K562 (cell line): ENCODE measurements at regions not wholly inside any gene's neighbourhood (a gene's known extent, or its start where the extent isn't known, plus 50 kb on each side); places are given as distances from the start of the nearest gene placed in this dataset.

Experiments used
- CSDE1 ChIP-seq, 2 experiments: fragments of 450-650 bp; IDR thresholded peaks; 2 replicates each; pipeline ENCODE4 v1.6.1; 2016; ENCODE audit warnings: mild to moderate bottlenecking in 1 of 2
- TF ChIP-seq, protein P1 (sequence below): fragments of 250-450 bp; sonication (Bioruptor Pico); IDR thresholded peaks from 2 replicates; pipeline ENCODE4 v1.4.0; 2020
- TF ChIP-seq, protein P2 (sequence below): fragments of 450-650 bp; IDR thresholded peaks from 2 replicates; pipeline ENCODE4 v1.6.1; 2016; ENCODE audit warnings: borderline replicate concordance

DNA sequence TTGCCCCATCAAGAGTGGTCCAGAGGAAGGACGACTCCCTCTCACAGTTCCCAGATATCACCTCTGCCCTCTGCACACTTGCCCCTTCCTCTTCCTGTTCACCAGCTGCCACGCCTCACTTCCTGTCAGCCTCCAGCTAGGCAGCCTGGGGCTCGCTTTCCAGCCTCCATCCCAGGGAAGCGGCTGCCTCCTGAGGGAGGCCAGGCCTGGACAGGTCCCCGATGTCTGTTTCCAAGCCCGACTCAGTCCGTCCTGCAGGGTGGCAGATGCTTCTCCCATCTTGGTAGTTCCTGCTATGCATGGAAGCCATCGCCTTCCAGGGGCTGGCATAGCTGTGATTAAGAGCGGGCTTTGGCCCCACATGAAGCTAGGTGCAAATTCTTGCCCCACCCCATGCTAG is 233.5 kb upstream of the PMEPA1 start (continued):
- TF ChIP-seq, protein P1, sequence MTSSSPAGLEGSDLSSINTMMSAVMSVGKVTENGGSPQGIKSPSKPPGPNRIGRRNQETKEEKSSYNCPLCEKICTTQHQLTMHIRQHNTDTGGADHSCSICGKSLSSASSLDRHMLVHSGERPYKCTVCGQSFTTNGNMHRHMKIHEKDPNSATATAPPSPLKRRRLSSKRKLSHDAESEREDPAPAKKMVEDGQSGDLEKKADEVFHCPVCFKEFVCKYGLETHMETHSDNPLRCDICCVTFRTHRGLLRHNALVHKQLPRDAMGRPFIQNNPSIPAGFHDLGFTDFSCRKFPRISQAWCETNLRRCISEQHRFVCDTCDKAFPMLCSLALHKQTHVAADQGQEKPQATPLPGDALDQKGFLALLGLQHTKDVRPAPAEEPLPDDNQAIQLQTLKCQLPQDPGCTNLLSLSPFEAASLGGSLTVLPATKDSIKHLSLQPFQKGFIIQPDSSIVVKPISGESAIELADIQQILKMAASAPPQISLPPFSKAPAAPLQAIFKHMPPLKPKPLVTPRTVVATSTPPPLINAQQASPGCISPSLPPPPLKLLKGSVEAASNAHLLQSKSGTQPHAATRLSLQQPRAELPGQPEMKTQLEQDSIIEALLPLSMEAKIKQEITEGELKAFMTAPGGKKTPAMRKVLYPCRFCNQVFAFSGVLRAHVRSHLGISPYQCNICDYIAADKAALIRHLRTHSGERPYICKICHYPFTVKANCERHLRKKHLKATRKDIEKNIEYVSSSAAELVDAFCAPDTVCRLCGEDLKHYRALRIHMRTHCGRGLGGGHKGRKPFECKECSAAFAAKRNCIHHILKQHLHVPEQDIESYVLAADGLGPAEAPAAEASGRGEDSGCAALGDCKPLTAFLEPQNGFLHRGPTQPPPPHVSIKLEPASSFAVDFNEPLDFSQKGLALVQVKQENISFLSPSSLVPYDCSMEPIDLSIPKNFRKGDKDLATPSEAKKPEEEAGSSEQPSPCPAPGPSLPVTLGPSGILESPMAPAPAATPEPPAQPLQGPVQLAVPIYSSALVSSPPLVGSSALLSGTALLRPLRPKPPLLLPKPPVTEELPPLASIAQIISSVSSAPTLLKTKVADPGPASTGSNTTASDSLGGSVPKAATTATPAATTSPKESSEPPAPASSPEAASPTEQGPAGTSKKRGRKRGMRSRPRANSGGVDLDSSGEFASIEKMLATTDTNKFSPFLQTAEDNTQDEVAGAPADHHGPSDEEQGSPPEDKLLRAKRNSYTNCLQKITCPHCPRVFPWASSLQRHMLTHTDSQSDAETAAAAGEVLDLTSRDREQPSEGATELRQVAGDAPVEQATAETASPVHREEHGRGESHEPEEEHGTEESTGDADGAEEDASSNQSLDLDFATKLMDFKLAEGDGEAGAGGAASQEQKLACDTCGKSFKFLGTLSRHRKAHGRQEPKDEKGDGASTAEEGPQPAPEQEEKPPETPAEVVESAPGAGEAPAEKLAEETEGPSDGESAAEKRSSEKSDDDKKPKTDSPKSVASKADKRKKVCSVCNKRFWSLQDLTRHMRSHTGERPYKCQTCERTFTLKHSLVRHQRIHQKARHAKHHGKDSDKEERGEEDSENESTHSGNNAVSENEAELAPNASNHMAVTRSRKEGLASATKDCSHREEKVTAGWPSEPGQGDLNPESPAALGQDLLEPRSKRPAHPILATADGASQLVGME, result no peak
- TF ChIP-seq, protein P2, sequence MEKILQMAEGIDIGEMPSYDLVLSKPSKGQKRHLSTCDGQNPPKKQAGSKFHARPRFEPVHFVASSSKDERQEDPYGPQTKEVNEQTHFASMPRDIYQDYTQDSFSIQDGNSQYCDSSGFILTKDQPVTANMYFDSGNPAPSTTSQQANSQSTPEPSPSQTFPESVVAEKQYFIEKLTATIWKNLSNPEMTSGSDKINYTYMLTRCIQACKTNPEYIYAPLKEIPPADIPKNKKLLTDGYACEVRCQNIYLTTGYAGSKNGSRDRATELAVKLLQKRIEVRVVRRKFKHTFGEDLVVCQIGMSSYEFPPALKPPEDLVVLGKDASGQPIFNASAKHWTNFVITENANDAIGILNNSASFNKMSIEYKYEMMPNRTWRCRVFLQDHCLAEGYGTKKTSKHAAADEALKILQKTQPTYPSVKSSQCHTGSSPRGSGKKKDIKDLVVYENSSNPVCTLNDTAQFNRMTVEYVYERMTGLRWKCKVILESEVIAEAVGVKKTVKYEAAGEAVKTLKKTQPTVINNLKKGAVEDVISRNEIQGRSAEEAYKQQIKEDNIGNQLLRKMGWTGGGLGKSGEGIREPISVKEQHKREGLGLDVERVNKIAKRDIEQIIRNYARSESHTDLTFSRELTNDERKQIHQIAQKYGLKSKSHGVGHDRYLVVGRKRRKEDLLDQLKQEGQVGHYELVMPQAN, result no peak
- TF ChIP-seq CSDE1 (IDR thresholded peaks at IDR 0.05), result no peak
- TF ChIP-seq, all 486 proteins: peak for 0
